Liver (tissue), 7 donors: ENCODE measurements at regions not wholly inside any gene's neighbourhood (a gene's known extent, or its start where the extent isn't known, plus 50 kb on each side); places are given as distances from the start of the nearest gene placed in this dataset.

Experiments
- DNase-seq: peaks from one replicate; pipeline ENCODE4 v3.0.0-alpha.2; 2017; ENCODE audit warnings: low spot score
- H3K27ac ChIP-seq, 2 donors: one replicate each; pipeline ENCODE4 v1.7.0; 2013; ENCODE audit warnings: inconsistent platforms in 2 of 2, low read length in 2 of 2, control low read depth in 1 of 2, low read depth in 1 of 2, mild to moderate bottlenecking in 1 of 2
- H3K27me3 ChIP-seq, 4 donors: one replicate each; pipeline versions ENCODE4 v1.6.1 to v1.7.0; 2013; ENCODE audit warnings: low read length in 3 of 4, inconsistent platforms in 1 of 4, mild to moderate bottlenecking in 1 of 4, moderate library complexity in 1 of 4; ENCODE audit not compliant: control insufficient read depth in 4 of 4, insufficient read depth in 4 of 4
- H3K36me3 ChIP-seq, 4 donors: one replicate each; pipeline versions ENCODE4 v1.6.1 to v1.7.0; 2013; ENCODE audit warnings: low read length in 3 of 4, mild to moderate bottlenecking in 3 of 4, low read depth in 1 of 4, moderate library complexity in 1 of 4; ENCODE audit not compliant: control insufficient read depth in 4 of 4, insufficient read depth in 3 of 4
- H3K4me1 ChIP-seq, 4 donors: one replicate each; pipeline versions ENCODE4 v1.6.1 to v1.7.0; 2013; ENCODE audit warnings: low read length in 3 of 4, mild to moderate bottlenecking in 3 of 4, moderate library complexity in 1 of 4; ENCODE audit not compliant: control insufficient read depth in 4 of 4, insufficient read depth in 4 of 4
- H3K4me3 ChIP-seq, 3 donors: one replicate each; pipeline versions ENCODE4 v1.6.1 to v1.7.0; 2013; ENCODE audit warnings: low read length in 3 of 3, control low read depth in 1 of 3, low read depth in 1 of 3, mild to moderate bottlenecking in 1 of 3
- H3K9ac ChIP-seq, 2 donors: one replicate each; pipeline ENCODE4 v1.7.0; 2013; ENCODE audit warnings: low read length in 2 of 2, mild to moderate bottlenecking in 2 of 2, moderate library complexity in 2 of 2, control low read depth in 1 of 2, low read depth in 1 of 2
- H3K9me3 ChIP-seq, 4 donors: one replicate each; pipeline versions ENCODE4 v1.6.1 to v1.7.0; 2013; ENCODE audit warnings: low read length in 3 of 4; ENCODE audit not compliant: control insufficient read depth in 4 of 4
- EGR1 ChIP-seq, 2 donors: IDR thresholded peaks; 2 replicates each; pipeline ENCODE4 v1.6.1; 2016 to 2018; ENCODE audit warnings: antibody characterized with exemption in 2 of 2, low read depth in 2 of 2
- FOXA1 ChIP-seq: IDR thresholded peaks from 2 replicates; pipeline ENCODE4 v1.6.1; 2016; ENCODE audit warnings: antibody characterized with exemption
- GABPA ChIP-seq, 2 donors: IDR thresholded peaks in 1 of 2; conservative IDR thresholded peaks in 1 of 2; 2 replicates each; pipeline ENCODE4 v1.6.1; 2016; ENCODE audit warnings: antibody characterized with exemption in 2 of 2, mild to moderate bottlenecking in 1 of 2, moderate library complexity in 1 of 2
- RAD21 ChIP-seq, 2 donors: IDR thresholded peaks; 2 replicates each; pipeline ENCODE4 v1.6.1; 2016; ENCODE audit warnings: antibody characterized with exemption in 2 of 2, mild to moderate bottlenecking in 2 of 2
- SP1 ChIP-seq: IDR thresholded peaks from 2 replicates; pipeline ENCODE4 v1.6.1; 2018; ENCODE audit warnings: antibody characterized with exemption, mild to moderate bottlenecking
- WGBS: extraction: QIAGEN DNeasy Blood & Tissue Kit; methylation state at CpG from one replicate; pipeline ENCODE4 v1.1.7; 2013; 5-methylcytosine and 5-hydroxymethylcytosine counted together
- TF ChIP-seq, protein P1 (sequence below): IDR thresholded peaks from 2 replicates; pipeline ENCODE4 v1.6.1; 2016; ENCODE audit warnings: antibody characterized with exemption, mild to moderate bottlenecking
- TF ChIP-seq, protein P2 (sequence below): IDR thresholded peaks from 2 replicates; pipeline ENCODE4 v1.6.1; 2016; ENCODE audit warnings: antibody characterized with exemption
- TF ChIP-seq, protein P3 (sequence below): IDR thresholded peaks from 2 replicates; pipeline ENCODE4 v1.6.1; 2016; ENCODE audit warnings: antibody characterized with exemption
- TF ChIP-seq, protein P4 (sequence below): IDR thresholded peaks from 2 replicates; pipeline ENCODE4 v1.6.1; 2016; ENCODE audit warnings: antibody characterized with exemption
- donor health status: healthy.
- donor health status: healthy.
- donor health status: healthy.
- donor health status: healthy.

DNA sequence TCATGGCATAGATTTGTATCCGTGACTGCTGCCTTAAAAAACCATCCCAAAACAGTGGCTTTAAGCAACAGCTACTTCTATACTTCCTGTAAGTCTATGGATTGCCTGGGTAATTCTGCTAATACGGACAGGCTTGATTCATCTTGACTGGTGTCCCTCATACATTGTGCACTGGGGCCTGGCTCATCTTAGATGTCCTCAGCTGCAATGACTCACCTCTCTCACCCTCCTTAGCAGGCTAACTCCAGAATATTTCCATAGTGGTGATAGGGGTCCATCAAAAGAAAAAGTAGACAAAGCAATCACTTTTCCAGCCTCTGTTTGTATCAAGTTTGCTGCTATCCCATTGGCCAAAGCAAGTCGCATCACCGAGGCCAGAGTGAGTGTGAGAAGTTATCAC, 409.1 kb upstream of the KAZN start:
- WGBS, result 77% methylated on average over 4 of the region's 4 CpGs
- no peak overlapping the region for H3K27ac ChIP-seq
- no peaks in the 10 kb centered on the region for H3K27me3 ChIP-seq
- no peaks in the 10 kb centered on the region for H3K9me3 ChIP-seq
- TF ChIP-seq, protein P1, sequence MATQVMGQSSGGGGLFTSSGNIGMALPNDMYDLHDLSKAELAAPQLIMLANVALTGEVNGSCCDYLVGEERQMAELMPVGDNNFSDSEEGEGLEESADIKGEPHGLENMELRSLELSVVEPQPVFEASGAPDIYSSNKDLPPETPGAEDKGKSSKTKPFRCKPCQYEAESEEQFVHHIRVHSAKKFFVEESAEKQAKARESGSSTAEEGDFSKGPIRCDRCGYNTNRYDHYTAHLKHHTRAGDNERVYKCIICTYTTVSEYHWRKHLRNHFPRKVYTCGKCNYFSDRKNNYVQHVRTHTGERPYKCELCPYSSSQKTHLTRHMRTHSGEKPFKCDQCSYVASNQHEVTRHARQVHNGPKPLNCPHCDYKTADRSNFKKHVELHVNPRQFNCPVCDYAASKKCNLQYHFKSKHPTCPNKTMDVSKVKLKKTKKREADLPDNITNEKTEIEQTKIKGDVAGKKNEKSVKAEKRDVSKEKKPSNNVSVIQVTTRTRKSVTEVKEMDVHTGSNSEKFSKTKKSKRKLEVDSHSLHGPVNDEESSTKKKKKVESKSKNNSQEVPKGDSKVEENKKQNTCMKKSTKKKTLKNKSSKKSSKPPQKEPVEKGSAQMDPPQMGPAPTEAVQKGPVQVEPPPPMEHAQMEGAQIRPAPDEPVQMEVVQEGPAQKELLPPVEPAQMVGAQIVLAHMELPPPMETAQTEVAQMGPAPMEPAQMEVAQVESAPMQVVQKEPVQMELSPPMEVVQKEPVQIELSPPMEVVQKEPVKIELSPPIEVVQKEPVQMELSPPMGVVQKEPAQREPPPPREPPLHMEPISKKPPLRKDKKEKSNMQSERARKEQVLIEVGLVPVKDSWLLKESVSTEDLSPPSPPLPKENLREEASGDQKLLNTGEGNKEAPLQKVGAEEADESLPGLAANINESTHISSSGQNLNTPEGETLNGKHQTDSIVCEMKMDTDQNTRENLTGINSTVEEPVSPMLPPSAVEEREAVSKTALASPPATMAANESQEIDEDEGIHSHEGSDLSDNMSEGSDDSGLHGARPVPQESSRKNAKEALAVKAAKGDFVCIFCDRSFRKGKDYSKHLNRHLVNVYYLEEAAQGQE, result no peak
- TF ChIP-seq FOXA1, result no peak
- no peak for TF ChIP-seq GABPA (IDR thresholded peaks at IDR 0.05 in 1 of 2, conservative IDR thresholded peaks at IDR 0.05 in 1 of 2)
- TF ChIP-seq, protein P2, sequence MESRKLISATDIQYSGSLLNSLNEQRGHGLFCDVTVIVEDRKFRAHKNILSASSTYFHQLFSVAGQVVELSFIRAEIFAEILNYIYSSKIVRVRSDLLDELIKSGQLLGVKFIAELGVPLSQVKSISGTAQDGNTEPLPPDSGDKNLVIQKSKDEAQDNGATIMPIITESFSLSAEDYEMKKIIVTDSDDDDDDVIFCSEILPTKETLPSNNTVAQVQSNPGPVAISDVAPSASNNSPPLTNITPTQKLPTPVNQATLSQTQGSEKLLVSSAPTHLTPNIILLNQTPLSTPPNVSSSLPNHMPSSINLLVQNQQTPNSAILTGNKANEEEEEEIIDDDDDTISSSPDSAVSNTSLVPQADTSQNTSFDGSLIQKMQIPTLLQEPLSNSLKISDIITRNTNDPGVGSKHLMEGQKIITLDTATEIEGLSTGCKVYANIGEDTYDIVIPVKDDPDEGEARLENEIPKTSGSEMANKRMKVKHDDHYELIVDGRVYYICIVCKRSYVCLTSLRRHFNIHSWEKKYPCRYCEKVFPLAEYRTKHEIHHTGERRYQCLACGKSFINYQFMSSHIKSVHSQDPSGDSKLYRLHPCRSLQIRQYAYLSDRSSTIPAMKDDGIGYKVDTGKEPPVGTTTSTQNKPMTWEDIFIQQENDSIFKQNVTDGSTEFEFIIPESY, result no peak
- TF ChIP-seq EGR1 (IDR thresholded peaks at IDR 0.05; ENCODE audit: low read depth in 2 of 2), result no peak
- TF ChIP-seq, protein P3, sequence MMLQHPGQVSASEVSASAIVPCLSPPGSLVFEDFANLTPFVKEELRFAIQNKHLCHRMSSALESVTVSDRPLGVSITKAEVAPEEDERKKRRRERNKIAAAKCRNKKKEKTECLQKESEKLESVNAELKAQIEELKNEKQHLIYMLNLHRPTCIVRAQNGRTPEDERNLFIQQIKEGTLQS, result no peak
- no peak for TF ChIP-seq SP1
- H3K4me1 ChIP-seq, result no peaks in the 10 kb centered on the region
- no peak for DNase-seq
- no peak overlapping the region for H3K4me3 ChIP-seq
- no peak overlapping the region for H3K9ac ChIP-seq
- no peaks in the 10 kb centered on the region for H3K36me3 ChIP-seq

DNA sequence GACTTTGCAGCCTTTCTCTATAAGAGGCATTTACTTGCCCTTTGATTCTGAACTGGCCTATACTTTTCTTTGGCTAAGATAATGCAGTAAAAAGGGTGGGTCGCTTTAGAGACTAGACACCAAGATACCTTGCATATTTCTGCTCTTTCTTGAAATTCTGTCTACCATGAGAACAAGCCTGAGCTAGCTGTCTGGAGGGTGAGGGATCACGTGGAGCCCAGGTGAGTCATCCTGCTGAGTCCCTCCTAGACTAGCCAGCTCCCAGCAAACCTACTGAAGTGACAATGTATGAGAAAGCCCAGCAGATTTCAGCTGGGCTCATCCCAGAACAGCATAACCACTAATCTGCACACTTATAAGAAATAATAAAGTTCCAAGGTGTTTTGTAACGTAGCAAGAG, 408.0 kb upstream of the KAZN start:
- 58% methylated on average over 3 of the region's 3 CpGs for WGBS
- no peak for DNase-seq

More for the DNA sequence above, 408.0 kb upstream of the KAZN start:
- no peak overlapping the region for H3K9ac ChIP-seq
- TF ChIP-seq RAD21 (IDR thresholded peaks at IDR 0.05), result no peak
- TF ChIP-seq, protein P2, result no peak
- TF ChIP-seq, protein P4, sequence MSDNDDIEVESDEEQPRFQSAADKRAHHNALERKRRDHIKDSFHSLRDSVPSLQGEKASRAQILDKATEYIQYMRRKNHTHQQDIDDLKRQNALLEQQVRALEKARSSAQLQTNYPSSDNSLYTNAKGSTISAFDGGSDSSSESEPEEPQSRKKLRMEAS, result no peak
- H3K27me3 ChIP-seq, result peaks cover 0 to 2% (median 0%) of the 10 kb centered on the region in 4 donors
- no peak overlapping the region for H3K4me3 ChIP-seq
- no peaks in the 10 kb centered on the region for H3K9me3 ChIP-seq
- no peaks in the 10 kb centered on the region for H3K36me3 ChIP-seq
- no peak overlapping the region for H3K27ac ChIP-seq
- H3K4me1 ChIP-seq, result no peaks in the 10 kb centered on the region
